ENCODE measurements at regions not wholly inside any gene's neighbourhood (a gene's known extent, or its start where the extent isn't known, plus 50 kb on each side); places are given as distances from the start of the nearest gene placed in this dataset.
A peak's percentile ranks its signal among the peaks of the same experiment; 100 is the strongest.
"Not testable (repeated sequence)": the region's sequence is repeated elsewhere in the genome, so short reads cannot be mapped to it uniquely, and the experiment has no call there.

DNA sequence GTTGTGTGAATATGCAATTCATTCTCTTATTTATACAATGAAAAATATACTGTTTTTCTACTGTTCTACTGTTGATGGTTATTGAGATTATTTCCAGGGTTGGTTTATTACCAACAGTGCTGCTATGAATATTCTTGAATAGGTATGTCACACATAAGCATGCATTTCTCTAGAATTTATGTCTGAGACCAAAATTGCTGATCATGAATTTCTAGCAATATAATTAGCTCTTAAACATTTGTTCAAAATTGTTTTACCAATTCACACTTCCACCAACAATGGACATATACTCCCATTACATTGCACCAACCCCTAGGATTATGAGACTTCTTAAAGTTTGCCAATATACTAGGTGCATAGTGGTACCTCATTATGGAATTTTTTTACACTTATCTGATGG, 164.1 kb upstream of the KCNQ5 start:
- DNase-seq, result no peak

DNA sequence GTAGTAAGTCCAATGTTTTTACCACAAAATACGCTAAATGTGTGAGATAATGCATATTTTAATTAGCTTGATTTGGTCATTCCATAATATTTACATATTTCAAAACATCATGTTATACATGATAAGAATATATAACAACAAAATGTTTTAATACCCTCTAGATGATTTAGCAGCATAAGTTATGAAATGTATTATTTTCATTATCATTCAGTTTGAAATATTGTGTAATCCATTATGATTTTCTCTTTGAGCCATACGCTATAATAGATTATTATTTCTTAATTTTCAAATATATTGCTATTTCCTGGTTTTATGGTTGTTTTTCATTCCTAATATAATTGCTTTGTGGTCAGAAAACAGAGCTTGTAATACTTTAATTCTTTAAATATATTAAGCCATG, 163.3 kb upstream of the KCNQ5 start:
- no peak for DNase-seq

DNA sequence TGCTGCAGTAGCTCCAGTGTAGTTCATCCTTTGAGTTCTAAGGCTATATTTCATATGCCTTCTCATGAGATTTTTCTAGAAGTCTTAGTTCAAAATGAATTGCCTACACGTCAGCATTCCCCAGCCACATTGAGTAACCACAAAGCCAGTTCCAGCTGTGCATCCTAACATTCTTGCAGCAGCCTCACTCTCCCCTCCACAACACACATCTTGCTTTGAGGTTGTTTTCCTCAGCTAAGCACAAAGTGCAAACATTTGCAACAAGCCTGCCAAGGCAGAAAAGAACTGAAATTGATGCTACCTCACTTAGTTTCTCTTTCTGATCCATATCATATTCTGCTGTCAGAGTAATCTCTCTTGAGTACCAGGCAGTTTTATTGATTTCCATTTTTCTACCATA, 160.7 kb upstream of the KCNQ5 start:
- no peak for DNase-seq

DNA sequence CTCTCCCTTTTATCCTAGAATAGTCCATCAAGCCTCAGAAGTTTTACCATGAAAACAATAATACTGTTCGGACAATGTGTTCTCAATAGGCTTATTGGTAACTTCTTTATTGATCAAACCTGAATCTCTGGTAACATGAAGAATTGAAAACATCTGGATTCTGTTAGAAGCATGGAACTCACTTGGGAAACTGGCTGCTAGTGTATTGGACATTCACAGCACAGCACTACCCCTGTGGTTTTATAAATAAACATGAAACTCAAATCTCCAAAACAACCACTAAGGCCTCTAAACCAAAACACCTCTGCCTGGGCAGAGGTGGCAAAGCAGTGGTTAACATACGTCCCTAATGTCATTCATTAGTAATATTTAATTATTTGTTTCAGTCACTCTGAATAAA, 157.6 kb upstream of the KCNQ5 start:
- DNase-seq, result no peak

DNA sequence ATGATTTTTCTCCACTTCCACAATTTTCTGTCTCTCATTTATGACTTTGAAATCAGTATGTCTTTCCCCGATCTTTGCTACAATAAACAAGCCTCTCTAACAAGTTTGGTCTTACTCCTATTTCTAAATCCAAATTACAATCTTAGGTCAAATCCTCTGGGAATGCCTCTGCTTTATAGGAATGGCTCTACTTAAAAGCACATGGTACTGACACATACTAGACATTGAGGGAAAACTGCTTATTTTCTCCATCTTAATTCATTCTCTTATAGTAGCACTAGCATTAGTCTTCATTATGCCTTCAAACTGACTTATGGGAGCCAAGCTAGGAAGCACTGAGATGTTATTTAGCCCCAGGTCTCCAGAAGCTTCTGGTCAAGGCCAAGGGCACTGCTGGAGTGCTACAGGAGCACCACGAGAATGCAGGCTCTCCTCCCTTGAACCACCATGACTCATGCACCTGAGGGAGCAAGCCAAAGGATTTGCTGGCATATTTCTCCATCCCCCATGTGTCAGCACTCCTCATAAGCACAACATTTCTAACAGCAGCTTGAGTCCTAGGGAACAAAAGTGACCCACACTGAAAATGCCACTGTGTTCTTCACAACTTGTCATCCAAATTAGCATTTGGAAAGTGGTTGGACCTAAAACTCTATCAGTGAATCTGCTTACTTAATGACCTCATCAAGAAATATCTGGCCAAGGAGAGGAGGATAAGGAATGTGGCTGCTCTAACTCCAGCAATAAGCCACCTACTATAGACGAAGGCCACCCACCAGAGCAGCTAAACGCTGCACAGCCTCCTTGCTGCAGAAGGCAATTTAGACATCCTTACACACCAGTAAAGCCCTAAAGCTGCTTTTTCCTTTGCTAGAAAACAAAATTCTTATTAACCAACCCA, 156.8 kb upstream of the KCNQ5 start:
- no peak for DNase-seq

DNA sequence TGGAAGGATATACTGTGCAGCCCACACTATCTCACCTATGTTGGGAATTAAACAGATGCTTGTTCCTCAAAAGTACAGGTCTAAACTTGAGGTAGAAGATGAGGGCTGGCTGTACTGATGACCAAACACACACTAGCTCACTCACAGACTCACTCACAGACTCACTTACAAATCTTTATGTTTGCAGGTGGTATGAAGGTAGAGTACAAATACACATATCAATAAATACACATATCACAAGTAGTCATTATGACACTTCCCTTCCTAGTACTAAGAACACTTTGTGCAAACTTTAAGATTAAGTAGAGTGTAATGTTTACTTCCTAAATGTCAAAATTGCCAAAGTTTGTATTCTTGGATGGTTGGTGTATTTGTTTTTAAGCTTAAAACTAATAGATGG, 155.4 kb upstream of the KCNQ5 start:
- no peak for DNase-seq

DNA sequence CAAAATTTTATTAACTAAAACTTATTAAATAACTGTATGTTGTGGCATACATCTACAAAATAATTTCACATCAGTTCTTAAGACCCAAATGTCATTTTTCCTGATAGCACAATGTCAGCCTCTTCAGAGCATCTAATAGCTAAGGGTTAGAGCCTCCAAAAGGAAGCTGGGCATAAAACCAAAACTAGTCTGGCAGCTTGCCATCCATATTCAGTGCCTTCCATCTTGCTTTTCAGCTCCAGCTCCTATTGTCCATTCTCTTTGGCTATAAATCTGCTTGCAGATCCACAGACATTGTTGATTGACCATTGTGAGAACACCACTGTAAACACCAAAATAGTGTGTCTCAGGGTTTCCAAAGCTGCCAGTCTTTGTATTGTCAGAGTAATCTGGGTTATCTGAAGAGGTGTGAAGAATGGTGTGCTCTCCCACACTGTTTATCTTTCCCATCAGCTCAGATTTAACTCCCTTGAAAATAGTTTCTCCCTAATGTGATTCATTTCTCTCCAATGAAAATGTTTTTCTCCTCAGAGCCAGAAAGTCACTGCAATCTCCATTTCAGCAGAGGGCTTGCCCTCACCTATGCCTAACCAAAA, 154.8 kb upstream of the KCNQ5 start:
- peak; percentile 70 for DNase-seq

DNA sequence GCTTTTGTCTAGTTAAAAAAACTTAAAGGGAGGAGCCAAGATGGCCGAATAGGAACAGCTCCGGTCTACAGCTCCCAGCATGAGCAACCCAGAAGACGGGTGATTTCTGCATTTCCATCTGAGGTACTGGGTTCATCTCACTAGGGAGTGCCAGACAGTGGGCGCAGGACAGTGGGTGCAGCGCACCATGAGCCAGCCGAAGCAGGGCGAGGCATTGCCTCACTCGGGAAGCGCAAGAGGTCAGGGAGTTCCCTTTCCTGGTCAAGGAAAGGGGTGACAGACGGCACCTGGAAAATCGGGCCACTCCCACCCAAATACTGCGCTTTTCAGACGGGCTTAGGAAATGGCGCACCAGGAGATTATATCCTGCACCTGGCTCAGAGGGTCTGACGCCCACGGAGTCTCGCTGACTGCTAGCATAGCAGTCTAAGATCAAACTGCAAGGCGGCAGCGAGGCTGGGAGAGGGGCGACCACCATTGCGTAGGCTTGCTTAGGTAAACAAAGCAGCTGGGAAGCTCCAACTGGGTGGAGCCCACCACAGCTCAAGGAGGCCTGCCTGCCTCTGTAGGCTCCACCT, 152.4 kb upstream of the KCNQ5 start:
- DNase-seq, result not testable (repeated sequence)

DNA sequence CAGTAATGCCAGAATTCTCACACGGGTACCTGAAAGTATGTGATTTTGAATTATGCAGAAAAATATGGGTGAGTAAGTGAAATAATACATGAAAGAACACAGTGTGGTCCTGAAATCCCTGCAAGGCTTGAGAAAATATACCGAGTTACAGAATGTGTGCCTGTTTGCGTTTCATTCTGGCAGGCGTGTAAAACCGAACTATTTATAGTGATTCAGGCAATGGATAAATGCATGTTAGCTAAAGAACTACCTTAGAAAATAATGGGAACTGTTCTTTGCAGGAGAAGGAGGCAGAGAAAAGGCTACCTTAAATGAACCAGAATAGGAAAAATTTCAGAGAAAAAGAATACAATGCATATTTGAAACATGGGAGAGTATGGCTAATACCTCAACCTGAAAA, 145.8 kb upstream of the KCNQ5 start:
- DNase-seq, result no peak

DNA sequence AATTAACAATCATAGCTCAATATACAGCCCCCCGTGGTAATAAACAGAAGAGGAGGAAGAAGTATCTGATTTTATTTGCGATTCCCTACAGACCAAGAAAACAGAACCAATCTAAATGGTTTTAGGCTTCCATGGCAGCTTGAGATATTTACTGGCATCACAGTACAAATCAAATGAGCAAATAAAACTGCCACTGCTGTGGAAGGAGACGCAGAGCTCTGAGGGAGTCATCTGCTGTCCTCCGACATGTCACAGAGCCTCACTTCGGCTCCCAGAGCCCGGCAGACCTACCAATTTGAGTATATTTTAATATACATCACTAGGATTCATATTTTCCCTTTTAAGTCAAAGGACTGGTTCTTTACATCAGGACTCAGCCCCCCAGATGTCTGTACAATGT, 145.2 kb upstream of the KCNQ5 start:
- DNase-seq, result no peak

DNA sequence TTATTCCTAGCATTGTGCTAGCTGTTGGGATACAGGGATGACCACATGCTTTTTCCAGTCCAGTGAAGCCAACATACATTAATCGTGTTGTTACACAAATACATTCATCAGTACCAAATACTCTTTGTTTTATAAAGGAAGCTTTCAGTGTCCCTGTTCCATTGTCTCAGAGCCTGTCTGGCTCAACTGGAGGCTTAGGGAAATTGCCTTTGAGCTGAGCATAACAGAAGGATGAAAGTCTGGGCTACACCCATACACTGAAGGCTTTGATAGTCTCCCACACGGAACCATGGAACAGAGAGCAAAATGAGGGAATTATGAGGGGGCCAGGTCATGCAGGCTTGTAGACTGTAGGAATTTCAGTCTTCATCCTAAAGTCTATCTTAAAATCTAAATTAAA, 126.4 kb upstream of the KCNQ5 start:
- no peak for DNase-seq

DNA sequence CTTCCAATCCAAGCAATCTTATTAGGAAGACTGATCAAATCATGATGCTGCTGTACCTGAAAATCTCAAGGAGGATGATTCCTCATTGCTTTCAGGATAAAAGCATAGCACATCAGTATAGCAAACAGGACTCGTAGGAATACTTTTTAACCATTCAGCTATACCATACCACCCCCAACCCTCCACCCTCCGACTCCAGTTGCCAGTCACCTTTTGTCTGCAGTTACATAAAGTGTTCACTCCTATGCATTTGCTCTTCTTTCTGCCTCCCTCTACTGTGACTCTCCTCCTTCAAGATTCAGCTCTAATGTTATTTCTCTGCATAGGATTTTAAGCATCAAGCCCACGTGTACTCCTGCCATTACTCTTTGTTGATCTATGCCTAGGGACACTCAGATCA, 124.7 kb upstream of the KCNQ5 start:
- DNase-seq, result no peak

DNA sequence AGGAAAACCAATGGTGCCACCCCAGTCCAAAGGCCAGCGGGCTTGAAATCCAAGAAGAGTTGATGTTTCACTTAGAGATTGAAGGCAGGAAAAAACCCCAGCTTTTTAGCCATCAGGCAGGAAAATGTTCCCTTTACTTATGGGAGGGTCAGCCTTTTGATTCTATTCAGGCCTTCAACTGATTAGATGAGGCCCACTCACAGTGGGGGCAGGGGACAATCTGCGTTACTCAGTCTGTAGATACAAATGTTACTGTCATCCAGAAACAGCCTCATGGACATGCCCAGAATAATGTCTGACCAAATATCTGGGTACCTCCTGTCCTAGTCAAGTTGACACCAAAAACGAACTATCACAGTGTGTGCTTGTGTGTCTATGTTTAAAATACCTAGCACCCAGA, 121.2 kb upstream of the KCNQ5 start:
- no peak for DNase-seq

DNA sequence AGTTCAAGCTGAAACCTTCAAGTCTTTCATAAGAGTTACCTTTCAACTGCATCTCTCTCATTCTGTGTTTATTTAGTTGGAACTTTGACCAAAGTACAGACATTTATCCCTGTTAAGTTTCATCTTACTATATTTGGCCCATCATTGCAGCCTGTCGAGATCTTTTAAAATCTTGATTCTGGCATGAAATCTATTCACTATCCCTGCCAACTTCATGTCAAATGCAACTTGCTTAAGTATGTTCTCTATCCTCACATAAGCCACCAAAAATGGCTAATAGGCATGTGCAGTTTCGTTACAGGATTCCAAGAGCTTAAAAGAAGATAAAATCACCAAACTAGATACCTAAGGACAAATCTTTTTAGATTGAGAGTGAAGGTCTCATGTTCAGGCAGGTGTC, 117.5 kb upstream of the KCNQ5 start:
- no peak for DNase-seq

DNA sequence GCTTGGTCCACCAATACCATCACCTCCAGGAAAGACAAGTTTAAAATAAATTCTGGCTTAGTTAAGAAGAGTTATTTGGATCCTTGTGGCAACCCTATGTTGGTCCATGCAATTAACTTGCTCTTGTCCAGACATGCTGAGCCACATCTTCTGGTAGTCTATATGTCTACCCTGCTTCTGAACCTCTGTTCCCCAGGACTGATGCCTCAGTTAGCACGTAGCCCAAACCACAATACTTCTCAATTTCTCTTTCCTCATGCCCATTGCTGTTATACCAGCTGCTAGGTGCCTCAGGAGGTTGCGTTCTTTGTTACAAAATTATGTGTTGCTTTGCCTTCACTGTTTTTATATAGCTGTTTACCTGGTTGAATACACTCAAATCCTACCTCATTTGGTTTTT, 116.4 kb upstream of the KCNQ5 start:
- no peak for DNase-seq

DNA sequence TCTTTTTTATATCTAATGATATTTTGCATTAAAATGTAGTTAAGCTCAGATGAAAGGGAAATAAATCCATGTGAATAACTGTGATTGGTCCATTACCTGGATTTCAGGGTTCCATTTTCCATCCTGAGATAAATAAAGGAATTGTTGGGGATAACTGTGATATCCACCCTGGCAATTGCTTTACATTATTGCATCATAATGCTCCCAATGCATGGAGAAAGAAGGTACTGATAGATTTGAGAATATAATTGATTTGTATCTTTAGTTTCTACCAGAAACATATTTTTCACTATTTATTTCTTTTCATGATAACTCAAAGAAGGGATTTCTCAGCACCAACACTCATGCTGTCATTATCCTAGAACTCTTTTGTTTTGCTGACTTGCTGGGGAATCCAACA, 102.0 kb upstream of the KCNQ5 start:
- no peak for DNase-seq

DNA sequence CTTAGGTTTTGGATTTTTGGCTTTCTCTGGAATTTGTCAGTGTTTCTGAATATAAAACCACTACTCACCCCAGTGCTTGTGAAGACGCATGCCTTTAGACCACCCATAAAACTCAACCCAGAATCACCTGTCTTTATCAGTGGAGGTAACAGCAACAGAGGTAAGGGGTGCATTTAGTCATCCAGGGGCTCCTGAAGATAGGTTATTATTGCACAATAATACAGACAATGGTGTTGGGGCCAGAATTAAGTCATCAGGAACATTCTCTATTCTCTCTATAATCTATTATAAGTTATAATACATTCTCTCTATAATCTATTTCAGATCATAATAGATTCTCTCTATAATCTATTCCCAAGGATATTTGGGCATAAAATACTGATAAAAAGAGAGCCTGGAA, 100.2 kb upstream of the KCNQ5 start:
- DNase-seq, result no peak

DNA sequence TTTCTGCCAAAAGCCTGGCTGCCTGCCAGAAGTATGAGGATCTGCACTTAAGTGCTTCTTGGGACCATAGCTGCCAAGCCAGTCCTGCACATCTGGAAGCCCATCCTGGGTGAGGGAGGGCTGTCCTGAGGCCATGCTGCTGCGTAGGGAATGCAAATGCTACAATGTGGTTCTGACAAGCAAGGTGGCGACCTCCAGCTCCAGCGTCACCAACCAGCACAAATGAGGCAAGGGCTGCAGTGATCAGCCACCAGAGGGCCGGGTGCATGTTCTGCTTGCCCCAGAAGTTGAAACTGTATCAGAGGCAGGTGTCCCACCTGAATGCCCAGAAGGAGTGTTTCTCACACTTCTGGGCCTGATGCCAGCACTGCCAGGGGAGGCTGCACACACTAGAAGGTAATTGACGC, 99.1 kb upstream of the KCNQ5 start:
- DNase-seq, result no peak

DNA sequence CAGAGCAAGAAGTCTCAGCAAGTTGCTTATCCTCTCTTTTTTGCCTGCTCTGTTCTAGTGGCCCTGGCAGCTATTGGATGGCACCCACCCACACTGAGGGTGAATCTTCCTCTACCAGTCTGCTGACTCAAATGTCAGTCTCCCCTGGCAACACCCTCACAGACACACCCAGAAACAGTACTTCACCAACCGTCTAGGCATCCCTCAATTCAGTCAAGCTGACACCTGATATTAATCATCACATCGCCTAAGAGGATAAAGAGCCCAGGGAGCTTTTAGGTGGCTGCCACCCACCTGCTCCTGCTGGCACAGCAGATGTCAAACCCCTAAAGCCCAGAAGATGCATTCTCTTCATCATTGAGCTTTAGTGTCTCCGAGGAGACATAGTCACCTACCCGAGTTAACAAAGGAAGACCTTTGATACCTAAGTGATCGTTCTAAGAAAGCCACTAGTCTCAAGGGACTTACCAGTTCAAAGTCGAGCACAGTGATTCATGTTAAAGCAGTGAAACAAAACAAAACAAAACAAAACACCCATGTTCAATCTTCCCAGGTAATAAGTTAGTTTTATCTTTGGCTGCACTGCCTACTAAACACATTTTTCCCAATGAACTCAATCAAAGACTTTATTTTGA, 97.7 kb upstream of the KCNQ5 start:
- DNase-seq, result no peak

DNA sequence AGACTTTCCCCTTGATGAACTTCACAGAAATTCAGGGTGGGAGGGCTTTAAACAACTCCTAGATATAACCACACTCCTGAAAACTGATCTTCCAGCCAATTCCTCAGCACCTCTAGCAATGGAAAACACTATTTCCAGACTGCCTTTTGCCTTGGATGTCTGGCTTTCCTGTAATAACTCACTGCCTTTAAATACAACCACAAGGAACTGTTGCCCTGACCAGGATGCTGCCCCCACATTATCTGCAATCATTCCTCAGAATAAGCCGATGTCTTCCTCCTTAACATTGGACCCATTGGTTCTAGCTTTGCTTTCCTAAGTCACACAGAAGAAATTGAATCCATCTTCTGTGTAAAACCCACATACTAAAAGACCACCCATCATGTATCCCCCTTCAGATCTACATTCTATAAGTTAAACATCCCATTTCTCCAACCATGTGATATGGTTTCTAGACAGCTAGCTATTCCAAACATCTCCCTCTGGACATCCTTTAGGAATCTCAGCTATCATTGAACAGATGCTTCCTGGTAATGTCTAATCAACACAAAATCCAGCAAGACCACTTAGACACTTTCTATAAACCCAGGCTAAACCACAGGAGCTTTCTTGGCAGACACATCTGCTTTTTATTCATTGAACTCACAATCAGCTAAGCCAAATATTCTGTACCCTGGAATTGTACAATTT, 95.9 kb upstream of the KCNQ5 start:
- DNase-seq, result no peak

DNA sequence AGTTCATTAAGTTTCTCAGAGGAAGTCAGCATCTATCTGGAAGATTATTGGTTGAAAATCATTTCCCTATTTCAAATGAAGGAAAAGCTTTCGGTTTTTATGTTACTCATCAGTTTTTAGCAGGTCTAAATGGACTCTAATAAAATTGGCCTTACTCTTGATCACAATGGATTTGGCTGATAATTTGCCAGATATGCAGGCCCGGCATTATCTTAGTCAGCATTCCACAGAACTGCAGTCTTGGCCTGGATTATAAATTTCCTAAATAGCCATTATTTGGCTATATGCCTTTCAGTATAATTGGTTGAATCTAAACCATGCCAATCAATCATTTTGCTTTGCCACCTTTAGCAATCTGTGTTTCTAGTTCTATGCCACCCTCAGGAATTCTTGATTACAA, 91.7 kb upstream of the KCNQ5 start:
- DNase-seq, result no peak

DNA sequence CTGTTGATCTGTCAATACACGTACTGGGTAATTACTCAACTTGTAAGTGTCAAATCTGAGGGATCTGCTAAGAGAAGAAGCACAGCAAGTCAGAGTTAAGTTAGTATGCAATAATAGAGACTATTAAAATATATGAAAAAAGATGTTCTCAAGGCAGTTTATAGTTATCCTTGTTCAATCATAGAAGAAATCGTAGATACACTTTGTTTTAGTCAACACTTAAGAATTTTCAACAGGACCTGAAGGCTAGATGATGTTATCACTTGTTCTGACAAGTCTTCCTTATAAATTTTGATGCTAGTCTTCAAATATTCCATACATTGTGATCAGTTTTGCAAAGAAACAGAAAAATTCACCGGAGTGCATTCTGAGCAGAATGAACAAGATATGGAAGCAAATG, 91.1 kb upstream of the KCNQ5 start:
- DNase-seq, result no peak

DNA sequence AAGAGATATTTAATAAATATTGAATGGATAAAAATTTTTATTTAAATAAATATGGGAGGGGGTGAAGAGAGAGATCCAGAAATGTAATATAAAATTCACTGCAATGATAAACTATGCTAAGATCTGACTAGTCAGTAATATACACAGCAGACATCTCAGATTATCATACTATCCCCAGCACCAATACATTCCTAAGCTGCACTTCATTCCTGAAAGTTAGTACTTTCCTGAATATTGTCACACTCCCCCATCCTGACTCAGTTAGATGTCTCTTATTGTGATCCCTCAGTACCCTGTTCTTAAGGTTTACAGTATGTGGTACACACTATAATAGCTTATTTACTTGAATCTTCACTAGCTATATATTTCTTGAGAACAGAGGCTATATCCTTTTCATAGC, 88.3 kb upstream of the KCNQ5 start:
- no peak for DNase-seq
